ENCODE measurements at regions not wholly inside any gene's neighbourhood (a gene's known extent, or its start where the extent isn't known, plus 50 kb on each side); places are given as distances from the start of the nearest gene placed in this dataset.

- TF ChIP-seq CTCF (IDR thresholded peaks at IDR 0.05) (no peak), ESRRA (IDR thresholded peaks at IDR 0.05; ENCODE audit: borderline replicate concordance, low read length) (no peak), EP300 (IDR thresholded peaks at IDR 0.05) (no peak), JUNB (IDR thresholded peaks at IDR 0.05) (no peak), POLR2A (IDR thresholded peaks at IDR 0.05; ENCODE audit: low read length) (no peak), REST (IDR thresholded peaks at IDR 0.05) (no peak)
Observed at GRCh38 chr16:59163371-59164055, 429.4 kb upstream of the GOT2 start.
